HepG2 (cell line): ENCODE measurements at regions not wholly inside any gene's neighbourhood (a gene's known extent, or its start where the extent isn't known, plus 50 kb on each side); places are given as distances from the start of the nearest gene placed in this dataset.

Experiments used
- KAT2B ChIP-seq: fragments of 150-350 bp; IDR thresholded peaks from 2 replicates; pipeline ENCODE4 v1.6.1; 2014; ENCODE audit warnings: low read depth, low read length, borderline replicate concordance
- SMAD1 ChIP-seq: sonication (generic); formaldehyde crosslinking; IDR thresholded peaks from 2 replicates; pipeline ENCODE4 v1.4.0; 2020; ENCODE audit warnings: missing genetic modification reagents, low read depth, mild to moderate bottlenecking, borderline replicate concordance
- TCF7L2 ChIP-seq: IDR thresholded peaks from 2 replicates; pipeline ENCODE4 v1.6.1; 2011; ENCODE audit warnings: mild to moderate bottlenecking, low read depth, low read length, moderate library complexity
- ZNF274 ChIP-seq: sonication (generic); formaldehyde crosslinking; IDR thresholded peaks from 2 replicates; pipeline ENCODE4 v1.5.1; 2020; ENCODE audit warnings: mild to moderate bottlenecking, missing genetic modification reagents
- ZNF33B ChIP-seq: sonication (generic); formaldehyde crosslinking; IDR thresholded peaks from 2 replicates; pipeline ENCODE4 v1.5.1; 2020; ENCODE audit warnings: mild to moderate bottlenecking, missing genetic modification reagents
- TF ChIP-seq, protein P1 (sequence below): sonication (generic); formaldehyde crosslinking; IDR thresholded peaks from 2 replicates; pipeline ENCODE4 v1.5.0; 2020; ENCODE audit warnings: mild to moderate bottlenecking, missing genetic modification reagents, moderate library complexity

- TF ChIP-seq SMAD1 (CRISPR knock-in tag), result no peak
- TF ChIP-seq ZNF33B (CRISPR knock-in tag), result no peak
- TF ChIP-seq, protein P1, sequence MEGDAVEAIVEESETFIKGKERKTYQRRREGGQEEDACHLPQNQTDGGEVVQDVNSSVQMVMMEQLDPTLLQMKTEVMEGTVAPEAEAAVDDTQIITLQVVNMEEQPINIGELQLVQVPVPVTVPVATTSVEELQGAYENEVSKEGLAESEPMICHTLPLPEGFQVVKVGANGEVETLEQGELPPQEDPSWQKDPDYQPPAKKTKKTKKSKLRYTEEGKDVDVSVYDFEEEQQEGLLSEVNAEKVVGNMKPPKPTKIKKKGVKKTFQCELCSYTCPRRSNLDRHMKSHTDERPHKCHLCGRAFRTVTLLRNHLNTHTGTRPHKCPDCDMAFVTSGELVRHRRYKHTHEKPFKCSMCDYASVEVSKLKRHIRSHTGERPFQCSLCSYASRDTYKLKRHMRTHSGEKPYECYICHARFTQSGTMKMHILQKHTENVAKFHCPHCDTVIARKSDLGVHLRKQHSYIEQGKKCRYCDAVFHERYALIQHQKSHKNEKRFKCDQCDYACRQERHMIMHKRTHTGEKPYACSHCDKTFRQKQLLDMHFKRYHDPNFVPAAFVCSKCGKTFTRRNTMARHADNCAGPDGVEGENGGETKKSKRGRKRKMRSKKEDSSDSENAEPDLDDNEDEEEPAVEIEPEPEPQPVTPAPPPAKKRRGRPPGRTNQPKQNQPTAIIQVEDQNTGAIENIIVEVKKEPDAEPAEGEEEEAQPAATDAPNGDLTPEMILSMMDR (CRISPR knock-in tag), result no peak
- TF ChIP-seq KAT2B, result no peak
- TF ChIP-seq TCF7L2, result no peak
- no peak for TF ChIP-seq ZNF274 (CRISPR knock-in tag)
These were observed 171.3 kb downstream of the C5orf15 start for GRCh38 chr5:133797167-133797566.
